DMS53 treated with DMSO at 0.1 percent for 48 hours (cell line): ENCODE measurements at regions not wholly inside any gene's neighbourhood (a gene's known extent, or its start where the extent isn't known, plus 50 kb on each side); places are given as distances from the start of the nearest gene placed in this dataset.
"Not testable (repeated sequence)": the region's sequence is repeated elsewhere in the genome, so short reads cannot be mapped to it uniquely, and the experiment has no call there.

Source experiments
- DNase-seq: peaks from one replicate; lab custom pipeline; 2025; ENCODE audit not compliant: unreplicated experiment; lab: John Stamatoyannopoulos, UW

- DNase-seq = no peak
Measured at GRCh38 chr3:89533275-89533674, 425.9 kb downstream of the EPHA3 start.

- not testable (repeated sequence) for DNase-seq
Measured at GRCh38 chr3:89554587-89554986, 447.2 kb downstream of the EPHA3 start.

- no peak for DNase-seq
Measured at GRCh38 chr3:89558711-89559110, 451.3 kb downstream of the EPHA3 start.

GRCh38 chr3:89560568-89560967 is 453.1 kb downstream of the EPHA3 start:
- no peak for DNase-seq

GRCh38 chr3:89562373-89562772 is 455.0 kb downstream of the EPHA3 start:
- no peak for DNase-seq

- no peak for DNase-seq
Measured at GRCh38 chr3:89565098-89565497, 457.7 kb downstream of the EPHA3 start.

GRCh38 chr3:89570465-89570864 is 463.0 kb downstream of the EPHA3 start:
- DNase-seq = no peak

GRCh38 chr3:89571298-89571697 is 463.9 kb downstream of the EPHA3 start:
- no peak for DNase-seq

GRCh38 chr3:89571707-89572106 is 464.3 kb downstream of the EPHA3 start:
- DNase-seq = no peak

- DNase-seq = no peak
Measured at GRCh38 chr3:89572261-89572660, 464.8 kb downstream of the EPHA3 start.

GRCh38 chr3:89576417-89576816 is 469.0 kb downstream of the EPHA3 start:
- no peak for DNase-seq

GRCh38 chr3:89577637-89578530 is 470.5 kb downstream of the EPHA3 start:
- DNase-seq = no peak

- no peak for DNase-seq
Measured at GRCh38 chr3:89580859-89581258, 473.4 kb downstream of the EPHA3 start.

- no peak for DNase-seq
Measured at GRCh38 chr3:89584398-89584797, 477.0 kb downstream of the EPHA3 start.

- no peak for DNase-seq
Measured at GRCh38 chr3:89586256-89586655, 478.8 kb downstream of the EPHA3 start.

- DNase-seq = no peak
Measured at GRCh38 chr3:89586676-89587075, 479.3 kb downstream of the EPHA3 start.

GRCh38 chr3:89606151-89606550 is 498.7 kb downstream of the EPHA3 start:
- no peak for DNase-seq

GRCh38 chr3:89612027-89612426 is 504.6 kb downstream of the EPHA3 start:
- no peak for DNase-seq

GRCh38 chr3:89613241-89613640 is 505.8 kb downstream of the EPHA3 start:
- DNase-seq = no peak

- DNase-seq = no peak
Measured at GRCh38 chr3:89617706-89618105, 510.3 kb downstream of the EPHA3 start.

- no peak for DNase-seq
Measured at GRCh38 chr3:89619263-89619662, 511.8 kb downstream of the EPHA3 start.

GRCh38 chr3:89622063-89622700 is 514.8 kb downstream of the EPHA3 start:
- no peak for DNase-seq
